ENCODE measurements at regions not wholly inside any gene's neighbourhood (a gene's known extent, or its start where the extent isn't known, plus 50 kb on each side); places are given as distances from the start of the nearest gene placed in this dataset.

DNA sequence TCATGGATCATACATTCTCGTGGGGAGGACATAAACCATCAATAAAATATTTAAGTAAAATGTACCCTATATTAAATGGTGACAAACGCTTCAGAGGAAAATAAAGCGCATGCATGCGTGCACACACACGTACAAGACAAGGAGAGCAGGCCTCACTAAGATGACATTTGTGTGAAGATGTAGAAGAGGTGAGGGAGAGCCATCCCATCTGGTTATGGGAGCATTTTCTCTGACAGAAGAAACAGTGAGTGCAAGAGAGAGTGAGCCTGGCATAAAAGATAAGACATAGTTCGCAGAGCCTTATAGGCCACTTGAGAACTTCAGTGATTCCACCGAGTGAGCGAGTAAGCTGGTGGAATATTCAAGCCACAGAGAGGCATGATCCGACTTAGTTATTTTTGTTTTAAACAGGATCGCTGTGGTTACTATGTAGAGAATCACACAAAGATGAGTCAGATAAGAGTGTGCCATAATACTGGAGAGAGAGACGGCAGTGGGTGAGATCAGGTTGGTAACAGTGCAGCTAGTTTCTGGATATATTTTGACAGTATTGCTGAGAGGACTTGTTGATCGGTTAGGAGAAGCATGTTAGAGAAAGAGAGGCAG lies 624.2 kb downstream of the PLPP3 start:
- DNase-seq, result no peak

DNA sequence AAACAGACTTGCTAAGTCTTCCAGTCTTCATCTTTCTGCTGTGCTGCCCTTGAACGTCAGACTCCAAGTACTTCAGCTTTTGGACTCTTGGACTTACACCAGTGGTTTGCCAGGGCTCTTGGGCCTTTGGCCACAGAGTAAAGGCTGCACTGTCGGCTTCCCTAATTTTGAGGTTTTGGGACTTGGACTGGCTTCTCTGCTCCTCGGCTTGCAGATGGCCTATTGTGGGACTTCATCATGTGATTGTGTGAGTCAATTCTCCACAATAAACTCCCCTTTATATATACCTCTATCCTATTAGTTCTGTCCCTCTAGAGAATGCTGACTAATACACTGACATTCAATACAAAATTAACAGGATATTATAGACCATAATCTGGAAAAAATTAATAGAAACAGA lies 628.1 kb downstream of the PLPP3 start:
- DNase-seq, result no peak

DNA sequence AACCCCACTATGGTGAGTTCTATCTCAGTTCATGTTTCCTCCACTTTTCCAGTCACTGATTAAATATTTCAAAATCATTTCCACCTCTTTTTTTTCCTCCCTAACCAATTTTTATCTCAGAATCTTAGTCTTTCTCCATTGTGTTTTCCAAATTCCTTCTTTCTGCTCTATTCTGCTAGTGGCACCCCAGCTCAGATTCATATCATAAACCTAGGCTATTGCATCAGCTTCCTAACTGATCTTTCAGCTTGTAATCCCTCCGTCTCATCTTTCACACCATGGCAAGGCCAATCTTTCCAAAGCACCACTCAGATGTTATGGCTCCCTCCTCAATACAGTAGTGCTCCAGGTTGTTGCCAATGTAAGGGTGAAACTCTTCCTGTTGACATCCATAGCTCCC lies 631.9 kb downstream of the PLPP3 start:
- no peak for DNase-seq

DNA sequence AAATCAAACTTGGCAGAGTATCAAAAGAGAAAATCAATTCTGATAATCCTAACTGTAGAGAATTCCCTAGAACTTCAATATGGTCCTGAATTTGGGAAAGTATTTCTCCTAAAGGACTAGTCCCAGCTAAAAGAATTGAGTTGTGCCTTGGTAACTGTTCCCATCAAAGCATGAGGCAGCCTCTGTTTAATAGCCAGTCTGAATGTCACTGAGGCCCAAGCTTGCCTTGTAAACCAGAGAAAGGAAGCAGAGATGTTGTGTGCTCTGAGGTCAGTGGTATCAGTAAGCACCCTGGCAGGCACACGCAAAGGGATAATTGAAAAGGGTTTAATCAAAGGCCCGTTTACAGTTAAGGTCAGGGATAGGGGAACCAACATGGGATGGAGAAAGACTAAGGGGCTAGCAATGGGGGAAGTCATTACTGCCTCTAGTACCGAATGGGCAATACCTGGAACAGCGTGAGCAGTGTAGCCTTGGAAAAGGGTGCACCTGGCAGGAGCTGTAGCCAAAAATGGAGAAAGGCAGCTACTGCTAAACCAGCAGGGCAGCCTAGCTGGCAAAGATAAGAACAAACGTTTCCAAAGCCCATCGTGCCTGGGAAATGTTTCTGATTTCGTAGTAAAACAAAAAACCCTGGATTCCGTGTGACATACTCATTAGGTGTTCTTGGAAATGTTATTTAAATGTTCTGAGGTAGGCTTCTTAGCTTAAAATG lies 635.5 kb downstream of the PLPP3 start:
- no peak for DNase-seq

DNA sequence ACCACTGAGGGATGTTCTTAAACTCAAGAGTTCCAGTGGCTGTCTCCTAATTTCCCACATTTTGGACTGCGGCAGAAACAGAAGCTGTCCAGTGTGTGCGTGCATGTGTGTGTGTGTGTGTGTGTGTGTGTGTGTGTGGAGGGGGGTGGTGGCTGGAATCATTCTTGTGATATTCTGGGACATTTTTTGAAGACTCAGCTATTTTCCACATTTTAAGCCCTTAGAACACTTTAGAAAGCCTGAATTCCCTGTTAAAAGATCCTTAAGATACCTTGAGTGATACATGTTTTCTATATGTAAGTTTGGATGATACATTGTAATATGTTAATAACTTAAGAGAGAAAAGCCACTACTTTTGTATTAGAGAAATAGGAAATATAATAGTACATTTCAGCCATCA lies 636.4 kb downstream of the PLPP3 start:
- DNase-seq, result no peak

DNA sequence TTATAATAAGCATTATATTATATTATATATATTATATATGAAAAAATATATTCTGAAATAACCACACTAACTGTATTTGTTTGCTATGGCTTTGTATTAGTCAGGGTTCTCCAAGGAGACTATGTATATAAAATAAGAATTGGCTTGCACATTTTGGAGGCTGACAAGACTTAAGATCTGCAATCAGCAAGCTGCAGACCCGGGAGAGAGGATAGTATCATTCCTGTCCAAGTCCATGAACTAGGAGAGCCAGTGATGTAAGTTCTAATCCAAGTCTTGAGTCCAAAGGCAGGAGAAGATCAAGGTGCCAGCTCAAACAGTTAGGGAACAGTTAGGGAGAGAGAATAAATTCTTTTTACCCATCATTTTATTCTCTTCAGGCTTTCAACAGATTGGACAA lies 639.5 kb downstream of the PLPP3 start:
- DNase-seq, result no peak

- DNase-seq, result no peak
These were observed 640.5 kb downstream of the PLPP3 start for GRCh38 chr1:55938861-55939260.

- no peak for DNase-seq
These were observed 641.0 kb downstream of the PLPP3 start for GRCh38 chr1:55938376-55938850.

GRCh38 chr1:55937840-55938375 lies 641.5 kb downstream of the PLPP3 start:
- no peak for DNase-seq

GRCh38 chr1:55935236-55935635 lies 644.1 kb downstream of the PLPP3 start:
- no peak for DNase-seq

DNA sequence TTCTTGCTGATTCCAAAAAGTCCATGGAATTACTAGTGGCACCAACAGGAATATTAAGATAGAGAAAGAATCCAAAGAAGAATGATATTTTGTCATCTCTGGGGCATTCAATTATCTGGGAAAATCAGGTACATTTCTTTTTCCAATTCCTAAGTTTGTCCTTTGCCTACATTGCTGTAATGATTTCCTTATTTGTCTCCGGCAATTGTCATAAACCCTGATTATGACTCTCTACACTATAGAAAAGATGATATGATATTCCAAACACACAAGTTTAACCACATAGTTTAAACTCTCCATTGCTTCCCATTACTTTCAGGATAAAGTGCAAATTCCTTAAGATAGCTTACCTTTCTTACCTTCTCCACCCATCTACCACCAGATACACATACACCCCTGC lies 647.0 kb downstream of the PLPP3 start:
- no peak for DNase-seq

DNA sequence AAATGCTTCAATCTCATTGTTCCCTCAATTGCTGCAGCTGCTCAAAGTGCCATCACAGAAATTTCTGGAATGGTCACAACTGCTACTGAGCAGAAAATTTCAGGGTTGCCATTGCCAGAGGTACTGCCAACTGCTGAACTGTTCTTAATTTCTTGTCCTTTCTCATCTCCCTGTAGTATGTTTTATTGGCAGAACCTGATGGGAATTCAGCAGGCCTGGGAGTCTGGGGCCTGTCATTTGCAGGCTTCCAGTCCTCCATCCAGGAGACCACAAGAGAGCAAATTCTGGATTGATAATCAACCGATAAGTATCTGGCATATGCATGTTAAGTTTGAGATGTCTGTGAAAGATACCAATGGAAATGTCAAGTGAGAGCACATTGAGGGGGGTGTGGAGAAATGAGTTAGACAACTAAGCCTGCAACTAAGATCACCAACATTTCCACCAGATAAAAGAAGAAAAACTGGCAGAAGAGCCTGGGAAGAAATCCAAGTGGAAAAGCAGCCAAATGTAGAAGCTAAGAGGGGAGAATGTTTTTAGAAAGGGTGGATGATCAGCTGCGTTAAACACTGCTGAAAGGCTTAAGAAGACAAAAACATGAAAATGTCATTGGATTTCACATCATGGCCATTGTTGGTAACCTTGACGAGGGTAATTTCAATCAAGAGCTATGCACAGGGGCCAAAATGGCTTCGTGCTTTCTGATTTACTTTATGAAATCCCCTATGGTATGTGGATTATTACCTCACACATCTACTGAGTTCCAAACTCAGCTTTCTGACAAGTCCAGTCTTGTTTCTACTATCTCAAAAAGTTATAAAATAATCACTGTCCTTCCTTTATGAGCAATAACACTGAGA lies 648.1 kb downstream of the PLPP3 start:
- no peak for DNase-seq

DNA sequence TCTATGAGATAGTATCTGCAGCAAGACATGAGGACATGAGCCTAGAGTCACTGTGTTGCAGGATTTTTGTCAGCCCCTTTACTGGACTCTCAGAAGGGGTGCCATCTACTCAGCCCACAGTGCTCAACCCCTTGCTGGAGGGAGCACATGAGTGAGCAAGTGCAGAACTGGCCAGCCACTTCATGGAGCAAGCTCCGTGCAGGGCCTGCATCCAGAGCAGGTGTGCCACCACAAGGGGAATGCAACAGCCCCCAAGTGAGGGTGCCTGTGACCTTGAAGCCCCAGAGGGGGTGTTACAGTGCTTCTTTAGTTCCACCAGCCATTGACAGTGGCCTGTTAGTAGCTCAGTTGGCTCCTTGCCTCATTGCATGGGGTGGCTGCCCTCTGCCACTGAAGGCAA lies 649.7 kb downstream of the PLPP3 start:
- no peak for DNase-seq

DNA sequence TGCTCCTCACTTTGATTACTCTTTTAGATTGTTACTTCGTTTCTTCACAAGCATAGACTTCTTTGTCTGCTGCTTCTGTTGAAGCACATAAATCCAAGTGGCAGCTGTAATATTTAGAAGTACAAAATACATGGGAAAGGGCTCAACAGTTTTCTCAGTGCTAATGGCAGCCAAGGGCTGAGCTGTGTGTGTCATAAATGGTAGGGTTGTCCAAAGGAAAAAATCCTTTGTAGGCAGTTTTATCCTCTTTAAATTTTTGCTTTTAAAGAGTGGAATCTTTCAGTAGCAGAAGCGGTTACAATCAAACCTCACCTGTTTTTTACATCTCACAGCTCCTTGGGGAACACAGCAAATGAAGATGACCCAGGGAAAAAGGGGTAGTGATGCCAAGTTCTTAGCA lies 650.8 kb downstream of the PLPP3 start:
- DNase-seq, result no peak

DNA sequence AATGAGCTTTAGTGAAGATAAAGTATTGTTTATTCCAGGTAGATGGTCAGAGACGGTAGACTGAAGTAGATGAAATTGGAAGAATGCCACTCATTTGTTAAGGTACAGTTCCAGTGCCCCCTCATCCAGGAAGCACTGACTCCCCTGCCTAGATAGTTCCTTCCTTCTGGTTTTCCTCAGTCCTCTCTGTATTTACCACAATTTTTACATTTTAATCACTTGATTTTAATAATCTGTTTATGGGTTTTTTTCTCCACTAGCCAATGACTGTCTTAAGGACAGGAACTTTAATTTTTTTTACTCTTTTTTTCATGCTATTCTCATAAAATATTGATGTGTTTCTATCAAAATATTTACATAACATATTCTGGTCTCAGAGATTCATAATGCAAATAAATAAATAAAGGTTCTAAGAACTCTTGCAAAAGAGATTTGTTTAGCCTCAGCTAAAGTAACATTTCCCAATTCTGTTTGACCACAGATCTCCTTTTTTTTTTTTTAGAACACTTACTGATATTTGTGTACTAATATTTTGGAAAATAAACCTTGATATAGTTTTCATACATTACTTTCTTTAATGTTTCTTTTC lies 651.6 kb downstream of the PLPP3 start:
- no peak for DNase-seq

DNA sequence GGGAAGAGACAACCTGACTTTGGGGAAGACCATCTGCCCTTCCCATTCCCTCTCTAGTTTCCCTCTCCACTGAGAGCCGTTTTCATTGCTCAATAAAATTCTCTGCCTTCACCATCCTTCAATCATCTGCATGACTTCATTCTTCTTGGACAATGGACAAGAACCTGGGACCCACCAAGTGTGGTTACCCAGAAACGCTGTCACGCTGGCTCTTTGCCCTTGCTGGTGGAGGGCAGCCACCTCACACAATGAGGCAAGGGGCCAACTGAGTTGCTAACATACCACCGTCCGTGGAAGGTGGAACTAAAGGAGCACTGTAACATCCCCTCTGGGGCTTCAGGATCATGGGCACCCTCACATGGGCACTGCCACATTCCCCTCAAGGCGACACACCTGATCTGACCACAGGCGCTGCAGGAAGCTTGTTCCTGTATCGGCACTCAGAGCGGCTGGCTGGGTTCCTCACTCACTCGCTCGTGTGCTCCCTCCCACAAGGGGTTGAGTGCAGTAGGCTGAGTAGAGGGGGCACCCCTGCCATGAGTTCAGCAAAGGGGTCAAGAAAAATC lies 652.4 kb downstream of the PLPP3 start:
- no peak for DNase-seq

DNA sequence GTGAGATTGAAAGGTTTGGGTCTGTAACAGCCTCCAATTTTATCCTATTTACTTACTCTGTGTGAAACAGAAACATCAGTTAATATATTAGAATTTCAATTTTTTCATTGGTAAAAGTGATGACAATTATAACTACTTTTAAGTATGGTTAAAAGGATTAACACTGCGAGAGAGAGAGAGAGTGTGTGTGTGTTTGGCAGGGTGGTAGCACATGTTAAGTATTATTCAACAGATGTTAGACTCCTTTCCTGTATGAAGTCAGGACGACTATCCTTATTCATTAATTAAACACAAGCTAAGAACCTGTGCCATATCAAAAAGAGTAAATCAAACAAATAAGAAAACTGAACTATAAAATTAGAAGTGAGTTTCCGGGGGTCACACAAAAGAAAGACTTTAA lies 662.5 kb downstream of the PLPP3 start:
- DNase-seq, result no peak

- DNase-seq, result no peak
These were observed 662.9 kb downstream of the PLPP3 start for GRCh38 chr1:55916481-55916880.

- no peak for DNase-seq
These were observed 665.8 kb downstream of the PLPP3 start for GRCh38 chr1:55913565-55913964.

GRCh38 chr1:55912438-55912837 lies 666.9 kb downstream of the PLPP3 start:
- DNase-seq, result no peak

DNA sequence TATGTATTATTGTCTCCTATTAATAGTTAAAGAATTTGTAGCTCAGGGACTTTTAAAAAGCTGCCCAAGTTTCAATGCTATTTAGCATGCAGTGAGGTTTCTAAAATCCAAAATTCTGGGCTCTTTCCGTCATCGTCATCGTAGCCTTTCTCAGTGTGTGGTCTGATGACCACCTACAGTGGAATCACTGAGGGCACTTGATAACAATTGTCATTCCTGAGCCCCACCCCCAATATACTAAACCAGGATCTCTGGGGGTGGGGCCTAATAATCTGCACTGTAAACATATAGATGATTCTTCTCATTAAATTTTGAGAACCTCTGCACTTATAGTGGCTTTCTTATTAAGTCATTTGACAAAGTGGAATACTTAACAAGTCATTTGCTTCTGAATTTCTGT lies 674.8 kb downstream of the PLPP3 start:
- DNase-seq, result no peak

DNA sequence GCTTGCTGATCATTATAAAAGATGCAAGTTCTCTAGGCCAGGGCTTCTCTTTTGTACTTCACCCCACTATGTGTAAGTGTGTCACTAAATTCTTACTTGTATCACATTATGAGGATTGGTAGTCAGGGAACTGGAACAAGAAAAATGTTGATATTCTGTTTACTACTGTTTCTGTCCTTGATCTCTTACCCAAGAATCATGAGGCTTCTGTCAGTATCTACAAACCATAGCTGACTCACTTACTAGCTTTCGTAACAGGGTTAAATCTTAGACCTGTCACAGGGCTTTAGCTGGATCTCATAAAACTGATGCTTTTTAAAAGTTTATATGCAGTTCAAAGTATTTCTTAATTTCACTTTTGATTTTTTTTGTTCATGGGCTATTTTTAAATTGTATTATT lies 681.2 kb downstream of the PLPP3 start:
- no peak for DNase-seq

DNA sequence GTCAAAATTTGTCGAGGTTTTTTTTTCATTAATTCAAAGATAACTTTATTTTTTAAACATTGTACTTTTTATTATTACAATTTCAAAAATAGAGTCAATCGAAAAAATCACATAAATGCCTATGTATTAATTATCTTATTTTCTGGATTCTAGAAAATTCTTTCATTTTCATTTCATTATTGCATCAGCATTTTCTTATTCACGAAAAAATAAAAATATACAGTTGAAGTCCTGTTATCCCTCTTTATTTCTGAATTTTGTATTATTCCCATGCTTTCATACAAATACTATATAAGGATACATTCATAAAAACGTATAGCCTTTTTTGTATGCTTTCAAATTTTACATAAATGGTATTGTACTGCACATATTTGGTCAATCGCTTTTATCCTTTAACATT lies 681.0 kb upstream of the USP24 start:
- no peak for DNase-seq

Measured in activated CD4-positive, alpha-beta T cell treated with anti-CD3 and anti-CD28 coated beads, Interleukin-2, amount 50 U/mL, for 4 hours (primary cell).